ENCODE measurements at regions not wholly inside any gene's neighbourhood (a gene's known extent, or its start where the extent isn't known, plus 50 kb on each side); places are given as distances from the start of the nearest gene placed in this dataset.
"Not testable (repeated sequence)": the region's sequence is repeated elsewhere in the genome, so short reads cannot be mapped to it uniquely, and the experiment has no call there.

GRCh38 chr10:123355748-123356481 lies 201.7 kb downstream of the BUB3 start:
- Mint-ChIP-seq H3K4me3 (no peak overlapping the region), H3K9me3 (no peaks in the 10 kb centered on the region), H3K36me3 (ENCODE audit: low read depth) (no peaks in the 10 kb centered on the region), H3K27me3 (peaks cover 3% of the 10 kb centered on the region), H3K27ac (no peak overlapping the region), H3K4me1 (no peaks in the 10 kb centered on the region)
- intact Hi-C loops (cut with micrococcal nuclease): no loop called here
- no peak for DNase-seq

- H3K27ac Mint-ChIP-seq: no peak overlapping the region
- peaks cover 3% of the 10 kb centered on the region for H3K27me3 Mint-ChIP-seq
- no peaks in the 10 kb centered on the region for H3K4me1 Mint-ChIP-seq
- no peaks in the 10 kb centered on the region for H3K36me3 Mint-ChIP-seq (ENCODE audit: low read depth)
- no peak overlapping the region for H3K4me3 Mint-ChIP-seq
- intact Hi-C loops (cut with micrococcal nuclease): no loop called here
- DNase-seq: no peak
- no peaks in the 10 kb centered on the region for H3K9me3 Mint-ChIP-seq
Observed at GRCh38 chr10:123356799-123357198, 202.6 kb downstream of the BUB3 start.

- Mint-ChIP-seq H3K9me3 (no peaks in the 10 kb centered on the region), H3K4me3 (no peak overlapping the region), H3K27me3 (peaks cover 3% of the 10 kb centered on the region), H3K36me3 (ENCODE audit: low read depth) (no peaks in the 10 kb centered on the region), H3K27ac (no peak overlapping the region), H3K4me1 (no peaks in the 10 kb centered on the region)
- intact Hi-C loops (cut with micrococcal nuclease): no loop called here
- DNase-seq: no peak
Observed at GRCh38 chr10:123357421-123357930, 203.3 kb downstream of the BUB3 start.

- no peaks in the 10 kb centered on the region for H3K9me3 Mint-ChIP-seq
- H3K4me3 Mint-ChIP-seq: no peak overlapping the region
- DNase-seq: no peak
- H3K36me3 Mint-ChIP-seq (ENCODE audit: low read depth): no peaks in the 10 kb centered on the region
- H3K4me1 Mint-ChIP-seq: no peaks in the 10 kb centered on the region
- no peak overlapping the region for H3K27ac Mint-ChIP-seq
- H3K27me3 Mint-ChIP-seq: peaks cover 3% of the 10 kb centered on the region
- intact Hi-C loops (cut with micrococcal nuclease): no loop called here
Observed at GRCh38 chr10:123359539-123359938, 205.3 kb downstream of the BUB3 start.

- Mint-ChIP-seq H3K27me3 (no peaks in the 10 kb centered on the region), H3K36me3 (ENCODE audit: low read depth) (no peaks in the 10 kb centered on the region), H3K4me1 (no peaks in the 10 kb centered on the region)
Observed at GRCh38 chr10:123361832-123362231, 207.6 kb downstream of the BUB3 start.

GRCh38 chr10:123367195-123367594 lies 213.0 kb downstream of the BUB3 start:
- no peak overlapping the region for H3K27ac Mint-ChIP-seq
- H3K36me3 Mint-ChIP-seq (ENCODE audit: low read depth): no peaks in the 10 kb centered on the region
- intact Hi-C loops (cut with micrococcal nuclease): no loop called here

More at GRCh38 chr10:123361832-123362231, 207.6 kb downstream of the BUB3 start:
- Mint-ChIP-seq H3K27ac (no peak overlapping the region), H3K9me3 (no peaks in the 10 kb centered on the region), H3K4me3 (no peak overlapping the region)
- DNase-seq: no peak
- intact Hi-C loops (cut with micrococcal nuclease): no loop called here

GRCh38 chr10:123371626-123372025 lies 217.4 kb downstream of the BUB3 start:
- H3K27ac Mint-ChIP-seq; H3K4me3 Mint-ChIP-seq; H3K4me1 Mint-ChIP-seq; DNase-seq; H3K36me3 Mint-ChIP-seq (ENCODE audit: low read depth); H3K9me3 Mint-ChIP-seq; intact Hi-C loops (cut with micrococcal nuclease); H3K27me3 Mint-ChIP-seq: not testable (repeated sequence)

More at GRCh38 chr10:123367195-123367594, 213.0 kb downstream of the BUB3 start:
- no peaks in the 10 kb centered on the region for H3K4me1 Mint-ChIP-seq
- no peaks in the 10 kb centered on the region for H3K27me3 Mint-ChIP-seq
- peaks cover 6% of the 10 kb centered on the region for H3K9me3 Mint-ChIP-seq
- H3K4me3 Mint-ChIP-seq: no peak overlapping the region
- no peak for DNase-seq

- no peaks in the 10 kb centered on the region for H3K4me1 Mint-ChIP-seq
- H3K27me3 Mint-ChIP-seq: peaks cover 1% of the 10 kb centered on the region
- no peak overlapping the region for H3K4me3 Mint-ChIP-seq
- DNase-seq: no peak
- no peaks in the 10 kb centered on the region for H3K36me3 Mint-ChIP-seq (ENCODE audit: low read depth)
- H3K9me3 Mint-ChIP-seq: peaks cover 6% of the 10 kb centered on the region
- H3K27ac Mint-ChIP-seq: no peak overlapping the region
- intact Hi-C loops (cut with micrococcal nuclease): no loop called here
Observed at GRCh38 chr10:123373591-123373990, 219.4 kb downstream of the BUB3 start.

GRCh38 chr10:123375097-123375496 lies 220.9 kb downstream of the BUB3 start:
- Mint-ChIP-seq H3K4me3 (no peak overlapping the region), H3K27ac (no peak overlapping the region), H3K4me1 (no peaks in the 10 kb centered on the region), H3K36me3 (ENCODE audit: low read depth) (no peaks in the 10 kb centered on the region), H3K9me3 (no peaks in the 10 kb centered on the region), H3K27me3 (peaks cover 1% of the 10 kb centered on the region)
- no peak for DNase-seq
- intact Hi-C loops (cut with micrococcal nuclease): no loop called here

- DNase-seq: no peak
- Mint-ChIP-seq H3K36me3 (ENCODE audit: low read depth) (no peaks in the 10 kb centered on the region), H3K4me3 (no peak overlapping the region), H3K9me3 (no peaks in the 10 kb centered on the region), H3K4me1 (no peaks in the 10 kb centered on the region), H3K27me3 (peaks cover 1% of the 10 kb centered on the region), H3K27ac (no peak overlapping the region)
- intact Hi-C loops (cut with micrococcal nuclease): no loop called here
Observed at GRCh38 chr10:123375738-123376137, 221.5 kb downstream of the BUB3 start.

- H3K9me3 Mint-ChIP-seq: no peaks in the 10 kb centered on the region
- H3K36me3 Mint-ChIP-seq (ENCODE audit: low read depth): no peaks in the 10 kb centered on the region
- no peak for DNase-seq
- H3K27me3 Mint-ChIP-seq: peaks cover 1% of the 10 kb centered on the region
- no peak overlapping the region for H3K27ac Mint-ChIP-seq
- no peaks in the 10 kb centered on the region for H3K4me1 Mint-ChIP-seq
- no peak overlapping the region for H3K4me3 Mint-ChIP-seq
- intact Hi-C loops (cut with micrococcal nuclease): no loop called here
Observed at GRCh38 chr10:123377883-123378282, 223.7 kb downstream of the BUB3 start.

- intact Hi-C loops (cut with micrococcal nuclease): no loop called here
- no peak overlapping the region for H3K4me3 Mint-ChIP-seq
- H3K27ac Mint-ChIP-seq: no peak overlapping the region
- H3K9me3 Mint-ChIP-seq: no peaks in the 10 kb centered on the region
- H3K4me1 Mint-ChIP-seq: no peaks in the 10 kb centered on the region
- peaks cover 1% of the 10 kb centered on the region for H3K27me3 Mint-ChIP-seq
- H3K36me3 Mint-ChIP-seq (ENCODE audit: low read depth): no peaks in the 10 kb centered on the region
- no peak for DNase-seq
Observed at GRCh38 chr10:123378302-123378701, 224.1 kb downstream of the BUB3 start.

- H3K4me1 Mint-ChIP-seq: no peaks in the 10 kb centered on the region
- no peak overlapping the region for H3K4me3 Mint-ChIP-seq
- DNase-seq: no peak
- H3K27ac Mint-ChIP-seq: no peak overlapping the region
- H3K9me3 Mint-ChIP-seq: no peaks in the 10 kb centered on the region
- peaks cover 1% of the 10 kb centered on the region for H3K27me3 Mint-ChIP-seq
- intact Hi-C loops (cut with micrococcal nuclease): no loop called here
- no peaks in the 10 kb centered on the region for H3K36me3 Mint-ChIP-seq (ENCODE audit: low read depth)
Observed at GRCh38 chr10:123379156-123379555, 225.0 kb downstream of the BUB3 start.

- Mint-ChIP-seq H3K4me1 (no peaks in the 10 kb centered on the region), H3K27ac (no peak overlapping the region), H3K36me3 (ENCODE audit: low read depth) (no peaks in the 10 kb centered on the region), H3K4me3 (no peak overlapping the region), H3K9me3 (peaks cover under 1% of the 10 kb centered on the region), H3K27me3 (no peaks in the 10 kb centered on the region)
- DNase-seq: no peak
- intact Hi-C loops (cut with micrococcal nuclease): loop anchor here (1.0 kb wide), 1 partner anchor 247 kb away; no protein-coding TSS in a partner anchor
Observed at GRCh38 chr10:123380491-123381085, 226.4 kb downstream of the BUB3 start.

Measured in activated CD4-positive, alpha-beta T cell treated with anti-CD3 and anti-CD28 coated beads, Interleukin-2, amount 10 ng/mL, durations not matched to agents 24 days and 14 days (primary cell).